OCI-LY1 (cell line): ENCODE measurements at regions not wholly inside any gene's neighbourhood (a gene's known extent, or its start where the extent isn't known, plus 50 kb on each side); places are given as distances from the start of the nearest gene placed in this dataset.

ENCODE experiments used
- EZH2 ChIP-seq: fragments of 200-600 bp; sonication (generic), shearing (Covaris generic); IDR thresholded peaks from 2 replicates; pipeline ENCODE4 v1.8.0; 2017; ENCODE audit warnings: borderline replicate concordance, mixed run types, mild to moderate bottlenecking, antibody characterized with exemption, low read length, moderate library complexity, mixed read lengths
- TF ChIP-seq, protein P1 (sequence below): fragments of 200-600 bp; sonication (generic), shearing (Covaris generic); IDR thresholded peaks from 2 replicates; pipeline ENCODE4 v1.5.1; 2017; ENCODE audit warnings: mild to moderate bottlenecking, antibody characterized with exemption, low read length, moderate library complexity, mixed read lengths

DNA sequence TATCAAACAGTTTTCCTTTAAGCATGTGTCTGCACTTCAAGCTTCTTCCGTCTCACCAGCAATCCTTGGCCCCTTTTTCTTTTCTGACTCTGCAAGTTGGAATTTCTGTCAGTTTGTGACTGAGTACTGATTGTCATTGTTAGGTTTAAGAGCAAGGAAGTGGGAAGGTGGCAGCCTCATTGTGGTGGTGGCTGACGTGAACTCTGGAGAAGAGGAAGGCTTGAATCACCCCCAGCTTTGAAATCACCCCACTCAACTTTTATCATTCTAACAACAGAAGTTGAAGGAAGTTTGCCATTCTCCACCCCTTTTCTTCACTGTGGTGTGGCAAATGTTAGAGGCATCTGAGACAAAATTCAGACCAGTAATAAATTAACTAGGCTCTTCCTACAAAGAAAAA, 231.6 kb upstream of the AGTR1 start:
- TF ChIP-seq, protein P1, sequence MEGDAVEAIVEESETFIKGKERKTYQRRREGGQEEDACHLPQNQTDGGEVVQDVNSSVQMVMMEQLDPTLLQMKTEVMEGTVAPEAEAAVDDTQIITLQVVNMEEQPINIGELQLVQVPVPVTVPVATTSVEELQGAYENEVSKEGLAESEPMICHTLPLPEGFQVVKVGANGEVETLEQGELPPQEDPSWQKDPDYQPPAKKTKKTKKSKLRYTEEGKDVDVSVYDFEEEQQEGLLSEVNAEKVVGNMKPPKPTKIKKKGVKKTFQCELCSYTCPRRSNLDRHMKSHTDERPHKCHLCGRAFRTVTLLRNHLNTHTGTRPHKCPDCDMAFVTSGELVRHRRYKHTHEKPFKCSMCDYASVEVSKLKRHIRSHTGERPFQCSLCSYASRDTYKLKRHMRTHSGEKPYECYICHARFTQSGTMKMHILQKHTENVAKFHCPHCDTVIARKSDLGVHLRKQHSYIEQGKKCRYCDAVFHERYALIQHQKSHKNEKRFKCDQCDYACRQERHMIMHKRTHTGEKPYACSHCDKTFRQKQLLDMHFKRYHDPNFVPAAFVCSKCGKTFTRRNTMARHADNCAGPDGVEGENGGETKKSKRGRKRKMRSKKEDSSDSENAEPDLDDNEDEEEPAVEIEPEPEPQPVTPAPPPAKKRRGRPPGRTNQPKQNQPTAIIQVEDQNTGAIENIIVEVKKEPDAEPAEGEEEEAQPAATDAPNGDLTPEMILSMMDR: no peak
- TF ChIP-seq EZH2: no peak
